NCI-H1048 (cell line): ENCODE measurements at regions not wholly inside any gene's neighbourhood (a gene's known extent, or its start where the extent isn't known, plus 50 kb on each side); places are given as distances from the start of the nearest gene placed in this dataset.
"Not testable (repeated sequence)": the region's sequence is repeated elsewhere in the genome, so short reads cannot be mapped to it uniquely, and the experiment has no call there.

Experiments
- DNase-seq: peaks from one replicate; lab custom pipeline; 2025; lab: John Stamatoyannopoulos, UW

DNA sequence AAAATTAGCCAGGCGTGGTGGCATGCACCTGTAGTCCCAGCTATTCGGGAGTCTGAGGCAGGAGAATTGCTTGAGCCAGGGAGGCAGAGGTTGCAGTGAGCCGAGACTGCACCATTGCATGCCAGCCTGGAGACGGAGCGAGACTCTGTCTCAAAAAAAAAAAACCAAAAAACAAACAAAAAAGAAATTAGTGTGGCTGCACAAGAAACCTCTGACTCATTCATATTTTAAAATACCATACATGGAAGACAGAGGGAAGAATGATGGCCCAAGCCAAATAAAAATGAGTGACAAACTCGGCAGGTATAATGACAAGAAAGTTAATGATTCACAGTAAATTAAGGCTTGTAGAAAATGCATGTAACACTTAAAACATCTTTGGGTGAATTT lies 875.8 kb downstream of the EPHA4 start:
- DNase-seq: no peak

DNA sequence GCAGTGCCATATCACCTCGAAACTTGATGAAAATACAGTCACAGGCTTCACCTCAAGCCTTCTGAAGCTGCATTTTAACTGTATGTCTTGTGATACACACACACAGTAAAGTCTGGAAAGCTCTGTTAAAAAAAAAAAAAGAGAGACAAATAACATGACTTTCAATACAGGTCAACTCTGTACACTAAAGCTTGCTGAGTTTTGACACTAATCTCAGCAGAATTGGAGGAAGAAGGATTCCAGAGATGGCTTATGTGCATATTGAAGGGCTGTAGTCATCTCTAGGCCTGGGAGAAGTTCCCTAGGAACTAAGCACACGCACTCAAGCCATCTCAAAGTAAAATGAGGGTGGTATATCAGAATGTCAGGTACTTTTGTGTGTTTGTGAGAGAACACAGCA lies 875.1 kb downstream of the EPHA4 start:
- DNase-seq: no peak

DNA sequence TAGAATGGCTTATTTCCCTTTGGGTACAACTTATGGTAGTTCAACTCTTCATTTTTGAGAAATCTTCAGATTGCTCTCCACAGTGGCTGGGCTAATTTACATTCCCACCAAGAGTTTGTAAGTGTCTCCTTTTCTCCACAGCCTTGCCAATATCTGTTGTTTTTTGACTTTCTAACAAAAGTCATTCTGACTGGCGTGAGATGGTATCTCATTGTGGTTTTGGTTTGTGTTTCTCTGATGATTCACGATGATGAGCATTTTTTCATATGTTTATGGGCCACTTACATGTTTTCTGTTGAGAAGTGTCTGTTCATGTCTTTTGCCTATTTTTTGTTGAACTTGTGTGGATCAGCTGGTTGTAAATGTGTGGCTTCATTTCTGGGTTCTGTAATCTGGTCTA lies 871.0 kb downstream of the EPHA4 start:
- DNase-seq: no peak

DNA sequence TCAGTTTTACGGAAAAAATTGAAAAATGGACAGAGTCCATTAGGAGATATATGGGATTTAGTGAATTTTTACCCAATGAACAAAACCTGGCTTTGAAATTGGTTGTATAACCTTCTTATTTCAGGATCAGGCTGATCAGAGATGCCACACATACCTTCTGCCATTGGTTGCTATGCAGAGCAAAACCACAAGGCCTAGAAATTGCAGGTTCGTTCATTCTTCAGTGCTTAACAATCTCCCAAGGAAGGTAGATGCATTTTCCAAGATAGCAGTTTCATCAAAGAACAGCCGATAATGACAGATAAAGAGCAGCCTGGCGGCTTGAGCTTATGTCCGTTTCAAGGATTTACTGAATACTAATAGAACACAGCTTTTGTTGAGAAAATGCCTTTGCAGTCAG lies 868.8 kb downstream of the EPHA4 start:
- no peak for DNase-seq

DNA sequence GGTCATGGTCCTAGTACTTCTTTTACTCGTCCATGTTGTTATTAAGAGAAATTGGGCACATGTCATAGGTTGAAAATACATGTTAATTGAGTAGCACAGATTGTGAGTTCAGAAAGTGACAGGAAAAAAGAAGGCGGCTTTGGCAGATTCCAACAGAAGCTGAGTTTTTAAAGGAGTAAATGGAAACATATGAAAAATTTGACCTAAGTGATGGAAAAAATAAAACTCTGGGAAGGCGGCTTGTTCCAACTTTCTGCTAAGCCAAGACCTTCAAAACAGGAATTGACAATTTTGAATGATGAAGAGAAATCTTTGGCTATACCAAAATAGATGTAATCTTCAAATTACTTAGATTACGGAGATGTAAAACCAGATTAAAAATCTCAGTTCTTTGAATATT lies 868.0 kb downstream of the EPHA4 start:
- DNase-seq: no peak

DNA sequence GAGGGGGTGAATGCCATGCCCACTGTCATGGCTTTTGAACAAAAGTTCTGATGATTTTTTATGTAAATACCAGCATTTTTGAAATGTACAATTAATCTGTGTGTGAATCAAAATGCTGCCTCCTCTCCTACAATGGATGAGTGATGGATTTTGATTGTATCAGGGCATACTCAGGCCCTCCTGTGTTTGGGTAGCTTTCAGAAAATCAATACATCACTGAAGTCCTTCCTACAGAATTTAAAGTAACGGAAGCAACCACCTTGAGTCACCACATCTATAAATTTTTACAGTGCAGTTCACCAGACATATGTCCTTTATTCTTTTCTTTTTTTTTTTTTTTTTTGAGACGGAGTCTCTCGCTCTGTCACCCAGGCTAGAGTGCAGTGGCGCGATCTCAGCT lies 867.3 kb downstream of the EPHA4 start:
- DNase-seq: no peak

DNA sequence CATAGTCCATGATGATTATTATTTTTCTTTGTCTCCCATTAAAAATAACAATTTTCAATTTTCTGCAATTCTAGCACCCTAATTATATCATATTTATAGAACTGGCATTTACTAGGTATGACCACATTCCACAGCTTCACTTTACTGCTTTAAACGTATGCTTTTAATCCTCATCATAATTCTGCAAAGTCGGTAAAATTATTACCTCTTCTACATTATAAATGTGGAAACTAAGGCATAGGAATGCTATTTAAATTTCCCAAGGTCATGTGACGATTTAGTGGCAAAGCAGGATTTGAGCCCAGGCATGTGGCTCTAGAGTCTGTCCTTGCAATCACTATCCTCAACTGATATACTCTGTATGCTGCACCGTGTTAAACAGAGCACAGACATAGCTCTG lies 866.4 kb downstream of the EPHA4 start:
- DNase-seq: no peak

DNA sequence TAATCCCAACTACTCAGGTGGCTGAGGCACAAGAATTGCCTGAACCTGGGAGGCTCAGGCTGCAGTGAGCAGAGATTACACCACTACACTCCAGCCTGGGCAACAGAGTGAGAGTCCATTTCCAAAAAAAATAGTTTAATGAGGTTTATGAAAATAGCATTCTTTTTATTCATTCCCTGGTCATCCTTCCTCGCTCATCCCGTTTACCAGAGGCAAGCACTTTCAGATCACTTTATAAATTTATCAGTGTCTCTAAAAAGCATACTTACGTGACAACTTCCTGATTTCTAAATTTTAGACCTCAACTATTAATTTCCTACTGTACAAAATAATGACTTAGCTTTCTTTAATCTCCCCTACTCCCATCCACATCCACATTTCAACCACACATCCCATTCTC lies 864.8 kb downstream of the EPHA4 start:
- no peak for DNase-seq

DNA sequence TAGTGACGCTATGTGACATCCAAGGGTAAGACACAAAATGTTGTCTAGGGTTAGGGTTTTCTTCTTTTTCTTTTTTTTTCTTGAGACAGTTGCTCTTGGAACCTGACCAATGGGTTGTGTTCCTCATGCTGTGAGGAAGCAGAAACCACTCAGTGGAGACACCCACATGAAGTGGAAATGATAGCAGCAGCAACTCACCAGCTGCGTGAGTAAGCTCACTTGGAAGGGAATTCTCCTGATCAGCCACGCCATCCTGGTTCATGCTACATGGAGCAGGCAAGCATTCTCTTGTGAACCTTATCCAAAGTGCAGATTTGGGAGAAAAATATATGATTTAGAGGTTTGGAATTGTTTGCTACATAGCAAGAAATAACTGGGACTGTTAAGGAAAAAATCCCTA lies 863.7 kb downstream of the EPHA4 start:
- no peak for DNase-seq

DNA sequence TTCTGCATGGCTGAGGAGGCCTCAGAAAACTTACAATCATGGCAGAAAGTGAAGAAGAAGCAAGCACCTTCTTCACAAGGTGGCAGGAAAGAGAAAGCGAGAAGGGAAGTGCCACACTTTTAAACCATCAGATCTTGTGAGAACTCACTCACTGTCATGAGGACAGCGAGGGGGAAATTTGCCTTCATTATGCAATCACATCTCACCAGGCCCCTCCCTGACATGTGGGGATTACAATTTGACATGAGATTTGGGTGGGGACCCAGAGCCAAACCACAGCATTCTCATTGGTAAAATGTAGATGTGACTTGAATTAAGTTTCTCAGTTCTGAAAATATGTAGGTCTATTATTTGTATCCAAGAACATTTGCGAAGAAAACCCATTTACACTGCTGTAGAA lies 854.8 kb downstream of the EPHA4 start:
- DNase-seq: no peak

DNA sequence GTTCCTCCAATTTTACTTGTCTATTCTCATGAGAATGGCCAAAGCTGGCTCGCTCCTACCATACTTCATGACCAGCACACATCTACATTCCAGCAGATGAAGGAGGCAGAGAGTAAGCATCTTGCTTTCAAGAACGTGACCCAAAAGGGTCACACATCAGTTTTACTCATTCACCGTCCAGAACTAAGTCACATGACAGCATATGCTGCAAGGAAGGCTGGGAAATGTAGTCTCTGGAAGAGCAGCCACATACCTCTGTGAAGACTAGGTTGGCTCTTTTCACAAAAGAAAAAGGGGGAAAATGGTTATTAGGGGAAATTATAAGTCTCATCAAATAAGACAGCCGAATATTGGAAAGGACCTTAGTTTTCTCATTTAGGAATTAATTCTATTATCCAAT lies 835.3 kb downstream of the EPHA4 start:
- no peak for DNase-seq

DNA sequence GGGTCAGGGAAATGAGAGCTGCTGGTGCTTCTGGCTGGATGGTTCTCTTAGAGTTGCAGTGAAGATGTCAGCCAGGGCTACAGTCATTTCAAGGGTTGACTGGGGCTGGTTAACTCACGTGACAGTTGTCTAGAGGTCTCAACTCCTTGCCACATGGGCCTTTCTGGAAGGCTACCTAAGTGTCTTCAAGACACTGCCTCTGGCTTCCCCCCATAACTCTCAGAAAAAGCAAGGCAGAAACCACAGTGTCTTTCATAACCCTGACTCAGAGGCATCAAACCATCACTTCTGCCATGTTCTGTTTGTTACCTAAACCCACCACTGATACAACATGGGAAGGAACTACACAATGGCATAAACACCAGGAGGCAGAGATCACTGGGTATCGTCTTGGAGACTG lies 828.9 kb downstream of the EPHA4 start:
- DNase-seq: no peak

DNA sequence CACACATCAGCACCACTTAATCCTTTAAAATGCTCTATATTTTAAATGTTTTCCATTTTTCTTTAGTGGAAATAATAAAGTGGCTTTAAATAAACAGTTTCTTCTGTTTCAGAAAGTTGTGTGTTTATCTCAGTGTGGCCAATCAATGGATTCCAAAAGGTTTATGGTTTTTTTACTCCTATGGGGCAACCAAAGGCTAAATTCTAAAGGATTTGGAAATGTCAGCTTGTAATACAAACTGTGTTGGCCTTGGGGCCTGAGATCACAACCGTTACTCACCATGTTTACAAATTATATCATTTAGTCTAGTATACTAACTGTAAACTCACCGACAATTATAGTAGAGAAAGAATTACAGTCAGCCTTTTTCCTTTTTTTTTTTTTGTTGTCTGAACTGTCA lies 827.2 kb downstream of the EPHA4 start:
- no peak for DNase-seq

DNA sequence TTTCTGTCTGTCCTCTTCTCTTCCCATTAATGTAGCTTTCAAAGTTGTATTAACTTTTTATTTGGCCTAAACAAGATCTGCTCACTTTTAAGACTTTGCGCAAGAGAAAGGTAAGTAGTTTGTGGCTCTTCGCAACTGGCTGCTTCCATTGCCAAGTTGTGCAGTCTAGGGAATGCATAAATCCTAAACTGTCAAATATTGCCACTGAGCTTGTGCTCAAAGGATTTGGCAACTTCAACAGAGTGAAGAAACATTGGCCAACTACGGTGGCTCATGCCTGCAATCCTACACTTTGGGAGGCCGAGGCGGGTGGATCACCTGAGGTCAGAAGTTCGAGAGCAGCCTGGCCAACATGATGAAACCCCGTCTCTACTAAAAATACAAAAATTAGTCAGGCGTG lies 826.4 kb downstream of the EPHA4 start:
- DNase-seq: no peak

DNA sequence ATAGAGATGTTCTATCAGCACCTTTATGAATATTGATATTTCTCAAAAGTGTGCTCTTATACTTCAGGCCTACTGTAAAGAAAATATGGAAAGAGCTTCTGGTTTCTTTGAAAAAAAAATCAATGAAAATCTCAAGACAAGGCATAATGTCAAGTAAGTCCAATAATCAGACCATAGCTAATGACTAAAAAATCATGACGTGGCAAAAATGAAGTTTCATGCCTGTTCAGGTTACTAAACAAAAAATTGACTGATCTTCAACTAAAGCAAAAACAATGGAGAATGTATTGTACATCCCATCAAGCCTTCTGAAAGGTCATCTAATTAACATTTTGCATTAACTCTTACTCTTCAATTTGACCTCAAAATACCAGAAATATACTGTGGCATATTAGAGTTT lies 824.4 kb downstream of the EPHA4 start:
- DNase-seq: no peak

DNA sequence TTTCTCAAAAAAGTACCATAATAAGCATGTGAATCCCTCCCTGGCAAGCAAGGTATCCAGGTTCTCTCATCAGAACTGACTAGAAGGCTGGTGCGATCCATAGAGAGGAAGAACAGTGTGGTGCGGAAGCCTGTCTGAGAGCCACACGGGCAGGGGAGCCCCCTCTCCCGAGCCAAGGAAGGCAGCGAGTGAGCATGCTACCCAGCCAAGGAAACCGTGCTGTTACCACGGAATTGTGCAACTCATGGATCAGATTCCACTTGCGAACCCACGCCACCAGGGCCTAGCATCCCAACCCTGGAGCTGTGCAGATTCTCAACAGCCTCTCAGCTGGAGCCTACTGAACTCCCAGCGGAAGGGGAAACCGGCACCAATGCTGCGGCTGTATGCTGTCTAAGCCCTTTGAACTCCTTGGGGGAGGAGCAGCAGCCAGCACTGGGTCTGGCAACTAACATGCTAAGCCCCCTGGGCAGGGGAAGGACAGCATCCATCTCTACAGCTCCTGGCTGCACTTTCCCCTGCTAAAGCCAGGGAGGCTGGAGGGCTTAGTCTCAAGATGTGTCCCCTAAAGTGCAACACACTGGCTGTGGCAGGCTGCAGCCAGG lies 823.1 kb downstream of the EPHA4 start:
- no peak for DNase-seq

DNA sequence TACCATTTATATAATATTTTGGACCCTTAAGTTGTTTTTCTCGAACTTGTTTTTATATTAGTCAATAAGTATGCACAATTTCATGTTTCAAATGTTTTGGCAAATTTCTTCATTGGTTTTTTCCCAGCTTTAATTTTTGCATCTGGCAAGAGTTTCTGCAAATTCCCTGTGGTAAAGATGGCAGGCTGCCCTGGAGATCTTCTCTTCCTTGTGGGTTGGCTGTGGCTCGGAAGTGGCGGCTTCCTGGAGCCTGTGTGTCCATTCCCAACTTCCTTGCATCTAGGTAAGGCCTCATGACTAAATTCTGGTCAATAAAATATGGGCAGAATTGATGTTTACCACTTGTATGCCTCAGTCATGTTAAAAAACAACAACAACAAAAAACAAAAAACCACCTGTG lies 818.6 kb downstream of the EPHA4 start:
- no peak for DNase-seq

DNA sequence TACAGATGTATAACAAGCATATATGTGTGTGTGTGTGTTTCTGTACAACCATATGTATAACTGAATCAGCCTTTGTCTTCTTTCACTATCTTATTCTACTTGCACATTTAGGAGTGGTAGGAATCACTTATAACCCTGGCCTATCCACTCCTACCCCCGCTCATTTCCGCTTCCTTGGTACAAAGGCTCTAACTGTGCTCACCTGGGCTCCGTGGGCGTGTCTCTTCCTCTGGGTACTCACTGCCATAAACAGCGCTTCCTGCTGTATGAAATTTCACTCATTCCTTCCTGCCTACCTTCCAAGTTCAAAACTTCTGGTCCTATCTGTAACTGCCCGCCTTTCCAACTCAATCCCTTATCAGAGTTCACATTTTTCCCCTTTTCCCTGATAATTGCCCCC lies 815.5 kb downstream of the EPHA4 start:
- DNase-seq: no peak

DNA sequence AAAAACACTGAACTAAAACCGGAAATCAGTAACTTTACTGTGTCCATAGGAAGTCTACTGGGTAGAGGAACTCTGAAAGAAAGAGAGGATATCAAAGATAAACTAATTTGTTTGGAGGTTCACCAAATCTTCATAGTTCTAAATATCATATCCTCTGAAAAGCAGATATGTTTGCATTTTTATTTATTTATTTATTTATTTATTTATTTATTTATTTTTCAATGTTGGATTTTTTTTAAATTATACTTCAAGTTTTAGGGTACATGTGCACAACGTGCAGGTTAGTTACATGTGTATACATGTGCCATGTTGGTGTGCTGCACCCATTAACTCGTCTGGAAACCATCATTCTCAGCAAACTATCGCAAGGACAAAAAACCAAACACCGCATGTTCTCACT lies 813.7 kb downstream of the EPHA4 start:
- not testable (repeated sequence) for DNase-seq

DNA sequence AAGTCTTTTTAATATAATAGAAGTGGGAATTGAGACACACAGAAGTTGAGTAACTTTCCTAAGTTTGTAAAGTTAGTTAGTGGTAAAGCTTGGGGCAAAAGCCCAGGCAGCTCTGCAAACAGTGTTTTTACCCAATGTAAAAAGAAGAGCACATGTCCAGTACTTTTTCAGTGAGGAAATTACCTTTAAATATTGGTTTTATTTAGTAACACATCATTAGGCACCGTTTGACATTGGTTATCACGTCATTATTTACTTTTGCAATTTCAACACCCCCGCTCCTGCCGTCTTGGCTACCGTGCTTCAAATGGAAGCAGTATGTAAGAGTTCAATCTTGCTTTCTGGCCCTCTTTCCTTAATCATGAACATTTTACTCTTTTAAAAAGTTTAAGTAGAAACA lies 807.9 kb downstream of the EPHA4 start:
- DNase-seq: no peak

DNA sequence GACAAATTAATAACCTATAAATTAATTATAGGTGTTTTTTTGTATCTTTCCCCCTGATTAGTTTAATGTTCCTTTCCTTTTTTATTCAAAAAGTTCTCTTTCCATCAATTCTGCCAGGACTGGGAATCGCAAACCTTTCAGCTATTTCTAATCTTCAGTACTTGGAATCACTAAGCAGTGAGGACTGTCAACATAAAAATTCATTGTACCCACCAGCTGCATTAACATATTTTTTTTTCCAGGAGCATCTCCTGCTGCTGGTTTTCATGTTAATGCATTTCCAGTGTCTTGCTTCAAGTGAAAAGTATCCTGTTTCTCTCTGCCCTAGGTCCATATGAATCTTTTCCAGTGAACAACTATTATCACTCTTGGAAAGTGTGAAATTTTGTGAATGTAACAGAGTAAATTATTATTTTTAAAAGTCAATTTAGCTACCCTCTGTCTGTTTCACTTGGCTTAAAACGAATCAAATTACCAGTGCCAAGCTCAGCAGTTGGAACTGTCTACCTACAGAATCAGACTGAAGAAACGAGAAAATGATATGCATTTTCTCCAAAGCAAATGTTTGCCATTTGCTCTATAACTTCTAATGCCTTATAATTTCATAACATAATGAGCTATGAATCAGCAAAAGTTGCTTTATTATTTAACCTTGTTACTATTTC lies 804.4 kb downstream of the EPHA4 start:
- no peak for DNase-seq

DNA sequence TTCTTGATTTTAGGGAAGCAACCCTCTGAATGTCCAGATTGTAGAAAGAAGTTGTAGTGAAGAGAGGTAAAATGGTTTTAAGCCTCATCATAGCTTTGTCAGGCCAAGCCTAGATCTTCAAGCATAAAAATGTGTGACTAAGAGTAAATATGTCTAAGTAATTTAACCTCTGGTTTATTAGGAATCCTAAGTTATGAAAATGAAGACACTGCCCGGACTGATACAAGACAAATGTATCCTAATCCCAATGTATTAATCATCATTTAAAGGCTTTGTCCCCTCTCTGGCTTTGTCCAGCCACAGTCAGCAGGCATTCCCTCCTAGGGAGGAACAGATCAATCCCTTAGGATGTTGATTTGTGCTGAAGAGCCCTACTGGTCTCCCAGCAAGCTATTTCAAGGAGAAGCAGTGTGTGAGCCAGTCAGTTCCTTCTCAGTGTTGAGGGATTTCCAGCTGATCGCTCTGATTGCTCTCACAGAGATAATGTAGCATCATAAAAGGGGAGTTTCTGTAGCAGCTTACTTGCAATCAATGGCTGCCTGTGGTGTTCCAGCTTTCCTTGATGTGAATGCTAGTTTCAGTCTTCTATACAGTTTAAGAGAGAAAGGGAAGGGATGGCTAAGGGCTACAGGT lies 796.1 kb downstream of the EPHA4 start:
- DNase-seq: no peak

DNA sequence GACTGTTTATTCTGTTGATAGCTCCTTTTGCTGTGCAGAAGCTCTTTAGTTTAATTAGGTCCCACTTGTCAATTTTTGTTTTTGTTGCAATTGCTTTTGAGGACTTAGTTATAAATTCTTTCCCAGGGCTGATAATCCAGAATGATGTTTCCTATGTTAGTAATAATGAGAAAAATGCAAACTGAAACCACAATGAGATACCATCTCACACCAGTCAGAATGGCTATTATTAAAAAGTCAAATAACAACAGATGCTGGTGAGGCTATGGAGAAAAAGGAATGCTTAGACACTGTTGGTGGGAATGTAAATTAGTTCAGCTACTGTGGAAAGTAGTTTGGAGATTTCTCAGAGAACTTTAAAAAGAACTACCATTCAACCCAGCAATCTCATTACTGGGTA lies 793.0 kb downstream of the EPHA4 start:
- not testable (repeated sequence) for DNase-seq

DNA sequence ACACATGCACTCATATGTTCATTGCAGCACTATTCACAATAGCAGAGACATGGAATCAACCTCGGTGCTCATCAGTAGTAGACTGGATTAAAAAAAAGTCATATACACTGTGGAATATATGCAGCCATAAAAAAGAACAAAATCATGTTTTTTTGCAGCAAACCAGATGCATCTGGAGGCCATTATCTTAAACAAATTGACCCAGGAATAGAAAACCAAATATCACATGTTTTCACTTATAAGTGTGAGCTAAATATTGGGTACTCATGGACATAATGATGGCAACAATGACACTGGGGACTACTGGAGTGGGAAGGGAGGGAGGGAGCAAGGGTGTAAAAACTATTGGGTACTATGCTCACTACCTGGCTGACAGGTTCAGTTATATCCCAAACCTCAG lies 792.6 kb downstream of the EPHA4 start:
- DNase-seq: no peak
